ENCODE measurements at regions not wholly inside any gene's neighbourhood (a gene's known extent, or its start where the extent isn't known, plus 50 kb on each side); places are given as distances from the start of the nearest gene placed in this dataset.
"Not testable (repeated sequence)": the region's sequence is repeated elsewhere in the genome, so short reads cannot be mapped to it uniquely, and the experiment has no call there.

- no peak for DNase-seq
- Mint-ChIP-seq H3K4me3 (no peak overlapping the region), H3K27ac (no peak overlapping the region), H3K4me1 (peaks cover 0 to 5% (median 3%) of the 10 kb centered on the region in 3 donors), H3K9me3 (no peaks in the 10 kb centered on the region), H3K36me3 (no peaks in the 10 kb centered on the region), H3K27me3 (no peaks in the 10 kb centered on the region)
- ATAC-seq (ENCODE audit: low read depth in 2 of 2): no peak
These were observed 300.7 kb upstream of the RBMS3 start for GRCh38 chr3:28980131-28980530.

GRCh38 chr3:28980631-28981030, 300.2 kb upstream of the RBMS3 start:
- Mint-ChIP-seq H3K4me1 (peaks cover 0 to 5% (median 3%) of the 10 kb centered on the region in 3 donors), H3K27ac (no peak overlapping the region), H3K36me3 (no peaks in the 10 kb centered on the region), H3K4me3 (no peak overlapping the region), H3K9me3 (no peaks in the 10 kb centered on the region), H3K27me3 (no peaks in the 10 kb centered on the region)
- ATAC-seq (ENCODE audit: low read depth in 2 of 2) (no peak), DNase-seq (no peak)

- Mint-ChIP-seq H3K27me3 (no peaks in the 10 kb centered on the region), H3K4me1 (no peaks in the 10 kb centered on the region), H3K4me3 (no peak overlapping the region), H3K36me3 (no peaks in the 10 kb centered on the region), H3K27ac (no peak overlapping the region), H3K9me3 (peaks cover 0 to 2% (median 0%) of the 10 kb centered on the region in 7 donors)
- DNase-seq: no peak
- no peak for ATAC-seq (ENCODE audit: low read depth in 2 of 2)
These were observed 298.0 kb upstream of the RBMS3 start for GRCh38 chr3:28982906-28983305.

- DNase-seq (no peak), ATAC-seq (ENCODE audit: low read depth in 2 of 2) (no peak)
- peaks cover 6 to 8% (median 6%) of the 10 kb centered on the region in 3 donors for H3K4me1 Mint-ChIP-seq
- peak overlapping the region in 1 of 6 donors; percentile 47 for H3K27ac Mint-ChIP-seq
- H3K9me3 Mint-ChIP-seq: peaks cover 0 to 2% (median 0%) of the 10 kb centered on the region in 7 donors
- no peak overlapping the region for H3K4me3 Mint-ChIP-seq
- H3K36me3 Mint-ChIP-seq: no peaks in the 10 kb centered on the region
- H3K27me3 Mint-ChIP-seq: no peaks in the 10 kb centered on the region
These were observed 293.9 kb upstream of the RBMS3 start for GRCh38 chr3:28986922-28987321.

GRCh38 chr3:28989646-28990089, 291.2 kb upstream of the RBMS3 start:
- Mint-ChIP-seq H3K27me3 (no peaks in the 10 kb centered on the region), H3K4me1 (peaks cover 6 to 8% (median 6%) of the 10 kb centered on the region in 3 donors), H3K9me3 (peaks cover 0 to 2% (median 0%) of the 10 kb centered on the region in 7 donors), H3K36me3 (no peaks in the 10 kb centered on the region), H3K27ac (peak overlapping the region in 1 of 6 donors; percentile 8), H3K4me3 (no peak overlapping the region)
- ATAC-seq (ENCODE audit: low read depth in 2 of 2) (peak; percentile 14 to 43), DNase-seq (peak; percentile 0)

- Mint-ChIP-seq H3K4me1 (peaks cover 3 to 8% (median 6%) of the 10 kb centered on the region in 3 donors), H3K4me3 (no peak overlapping the region), H3K27me3 (no peaks in the 10 kb centered on the region), H3K36me3 (no peaks in the 10 kb centered on the region), H3K9me3 (peaks cover 0 to 8% (median 3%) of the 10 kb centered on the region in 7 donors), H3K27ac (peak overlapping the region in 1 of 6 donors; percentile 74)
- ATAC-seq (ENCODE audit: low read depth in 2 of 2) (no peak), DNase-seq (no peak)
These were observed 286.5 kb upstream of the RBMS3 start for GRCh38 chr3:28994161-28994905.

GRCh38 chr3:29004885-29005599, 275.8 kb upstream of the RBMS3 start:
- Mint-ChIP-seq H3K4me3 (no peak overlapping the region), H3K9me3 (no peaks in the 10 kb centered on the region), H3K27me3 (no peaks in the 10 kb centered on the region), H3K36me3 (no peaks in the 10 kb centered on the region), H3K4me1 (no peaks in the 10 kb centered on the region), H3K27ac (no peak overlapping the region)
- DNase-seq (no peak), ATAC-seq (ENCODE audit: low read depth in 2 of 2) (no peak)

- no peaks in the 10 kb centered on the region for H3K27me3 Mint-ChIP-seq
- no peaks in the 10 kb centered on the region for H3K9me3 Mint-ChIP-seq
- no peak overlapping the region for H3K4me3 Mint-ChIP-seq
- H3K27ac Mint-ChIP-seq: no peak overlapping the region
- DNase-seq: no peak
- H3K36me3 Mint-ChIP-seq: no peaks in the 10 kb centered on the region
- no peaks in the 10 kb centered on the region for H3K4me1 Mint-ChIP-seq
- ATAC-seq (ENCODE audit: low read depth in 2 of 2): no peak
These were observed 275.0 kb upstream of the RBMS3 start for GRCh38 chr3:29005862-29006261.

- Mint-ChIP-seq H3K27me3 (no peaks in the 10 kb centered on the region), H3K4me1 (no peaks in the 10 kb centered on the region), H3K36me3 (no peaks in the 10 kb centered on the region), H3K9me3 (no peaks in the 10 kb centered on the region), H3K4me3 (no peak overlapping the region), H3K27ac (no peak overlapping the region)
- DNase-seq: no peak
- no peak for ATAC-seq (ENCODE audit: low read depth in 2 of 2)
These were observed 269.4 kb upstream of the RBMS3 start for GRCh38 chr3:29011441-29011840.

- no peaks in the 10 kb centered on the region for H3K4me1 Mint-ChIP-seq
- H3K27ac Mint-ChIP-seq: no peak overlapping the region
- H3K36me3 Mint-ChIP-seq: no peaks in the 10 kb centered on the region
- H3K27me3 Mint-ChIP-seq: no peaks in the 10 kb centered on the region
- no peak overlapping the region for H3K4me3 Mint-ChIP-seq
- DNase-seq: no peak
- H3K9me3 Mint-ChIP-seq: no peaks in the 10 kb centered on the region
- ATAC-seq (ENCODE audit: low read depth in 2 of 2): no peak
These were observed 268.9 kb upstream of the RBMS3 start for GRCh38 chr3:29011966-29012365.

- ATAC-seq (ENCODE audit: low read depth in 2 of 2) (no peak), DNase-seq (no peak)
- no peaks in the 10 kb centered on the region for H3K27me3 Mint-ChIP-seq
- no peak overlapping the region for H3K27ac Mint-ChIP-seq
- H3K36me3 Mint-ChIP-seq: no peaks in the 10 kb centered on the region
- H3K4me3 Mint-ChIP-seq: no peak overlapping the region
- H3K9me3 Mint-ChIP-seq: peaks cover 0 to 7% (median 3%) of the 10 kb centered on the region in 7 donors
- H3K4me1 Mint-ChIP-seq: no peaks in the 10 kb centered on the region
These were observed 257.9 kb upstream of the RBMS3 start for GRCh38 chr3:29022976-29023375.

- DNase-seq (no peak), ATAC-seq (ENCODE audit: low read depth in 2 of 2) (no peak)
- Mint-ChIP-seq H3K36me3 (no peaks in the 10 kb centered on the region), H3K9me3 (peaks cover 0 to 7% (median 3%) of the 10 kb centered on the region in 7 donors), H3K27me3 (no peaks in the 10 kb centered on the region), H3K4me1 (no peaks in the 10 kb centered on the region), H3K27ac (no peak overlapping the region), H3K4me3 (no peak overlapping the region)
These were observed 254.6 kb upstream of the RBMS3 start for GRCh38 chr3:29026286-29026685.

- no peak for DNase-seq
- no peak overlapping the region for H3K4me3 Mint-ChIP-seq
- no peak overlapping the region for H3K27ac Mint-ChIP-seq
- no peaks in the 10 kb centered on the region for H3K36me3 Mint-ChIP-seq
- no peak for ATAC-seq (ENCODE audit: low read depth in 2 of 2)
- H3K9me3 Mint-ChIP-seq: peaks cover 0 to 7% (median 3%) of the 10 kb centered on the region in 7 donors
- no peaks in the 10 kb centered on the region for H3K27me3 Mint-ChIP-seq
- no peaks in the 10 kb centered on the region for H3K4me1 Mint-ChIP-seq
These were observed 253.9 kb upstream of the RBMS3 start for GRCh38 chr3:29026959-29027358.

- H3K36me3 Mint-ChIP-seq; ATAC-seq (ENCODE audit: low read depth in 2 of 2); H3K27ac Mint-ChIP-seq; DNase-seq; H3K4me3 Mint-ChIP-seq; H3K9me3 Mint-ChIP-seq; H3K4me1 Mint-ChIP-seq; H3K27me3 Mint-ChIP-seq: not testable (repeated sequence)
These were observed 249.7 kb upstream of the RBMS3 start for GRCh38 chr3:29031175-29031574.

All from naive B cell (primary cell).